Loucy (cell line): ENCODE measurements at regions not wholly inside any gene's neighbourhood (a gene's known extent, or its start where the extent isn't known, plus 50 kb on each side); places are given as distances from the start of the nearest gene placed in this dataset.

Experiments used
- EZH2phosphoT487 ChIP-seq: fragments of 200-600 bp; IDR thresholded peaks from 2 replicates; pipeline ENCODE4 v1.6.1; 2018; ENCODE audit warnings: antibody characterized with exemption, mild to moderate bottlenecking, moderate library complexity, borderline replicate concordance
- TF ChIP-seq, protein P1 (sequence below): fragments of 200-600 bp; sonication (generic); conservative IDR thresholded peaks from 2 replicates; pipeline ENCODE4 v1.5.1; 2014; ENCODE audit warnings: mild to moderate bottlenecking, antibody characterized with exemption, low read length

DNA sequence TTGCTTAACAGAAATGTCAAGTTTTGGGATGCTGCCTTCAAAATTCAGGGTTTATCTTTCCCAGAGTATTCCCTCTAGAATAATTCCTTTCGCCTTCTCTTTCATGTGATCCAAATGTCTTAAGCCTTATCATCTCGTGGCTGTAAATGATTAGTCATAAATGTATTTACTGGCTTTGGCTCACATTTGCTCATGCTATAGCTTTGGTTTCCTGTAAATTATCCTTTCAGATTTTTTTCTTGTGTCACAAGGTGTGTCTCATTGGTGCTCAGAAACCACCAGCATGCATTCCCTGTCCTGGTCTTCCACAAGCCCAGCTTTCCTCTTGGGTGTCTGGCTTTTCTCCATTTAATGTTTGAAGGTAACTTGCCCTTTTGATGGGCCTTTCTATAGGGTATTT, 692.7 kb upstream of the ALCAM start:
- TF ChIP-seq, protein P1, sequence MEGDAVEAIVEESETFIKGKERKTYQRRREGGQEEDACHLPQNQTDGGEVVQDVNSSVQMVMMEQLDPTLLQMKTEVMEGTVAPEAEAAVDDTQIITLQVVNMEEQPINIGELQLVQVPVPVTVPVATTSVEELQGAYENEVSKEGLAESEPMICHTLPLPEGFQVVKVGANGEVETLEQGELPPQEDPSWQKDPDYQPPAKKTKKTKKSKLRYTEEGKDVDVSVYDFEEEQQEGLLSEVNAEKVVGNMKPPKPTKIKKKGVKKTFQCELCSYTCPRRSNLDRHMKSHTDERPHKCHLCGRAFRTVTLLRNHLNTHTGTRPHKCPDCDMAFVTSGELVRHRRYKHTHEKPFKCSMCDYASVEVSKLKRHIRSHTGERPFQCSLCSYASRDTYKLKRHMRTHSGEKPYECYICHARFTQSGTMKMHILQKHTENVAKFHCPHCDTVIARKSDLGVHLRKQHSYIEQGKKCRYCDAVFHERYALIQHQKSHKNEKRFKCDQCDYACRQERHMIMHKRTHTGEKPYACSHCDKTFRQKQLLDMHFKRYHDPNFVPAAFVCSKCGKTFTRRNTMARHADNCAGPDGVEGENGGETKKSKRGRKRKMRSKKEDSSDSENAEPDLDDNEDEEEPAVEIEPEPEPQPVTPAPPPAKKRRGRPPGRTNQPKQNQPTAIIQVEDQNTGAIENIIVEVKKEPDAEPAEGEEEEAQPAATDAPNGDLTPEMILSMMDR = no peak
- no peak for TF ChIP-seq EZH2phosphoT487
